Nephron progenitor cell (in vitro differentiated cells): ENCODE measurements at regions not wholly inside any gene's neighbourhood (a gene's known extent, or its start where the extent isn't known, plus 50 kb on each side); places are given as distances from the start of the nearest gene placed in this dataset.

ENCODE experiments used
- DNase-seq: peaks from one replicate; pipeline ENCODE4 v3.0.0; 2021
- H3K27ac Mint-ChIP-seq: 2 replicates; pipeline ENCODE4 v1.8.0; 2021; ENCODE audit warnings: mild to moderate bottlenecking, moderate library complexity, mixed read lengths
- H3K27me3 Mint-ChIP-seq: 2 replicates; pipeline ENCODE4 v1.8.0; 2021; ENCODE audit warnings: mild to moderate bottlenecking, low read depth, mixed read lengths; ENCODE audit not compliant: poor library complexity
- H3K36me3 Mint-ChIP-seq: 2 replicates; pipeline ENCODE4 v1.8.0; 2021; ENCODE audit warnings: low read depth, mixed read lengths
- H3K4me1 Mint-ChIP-seq: 2 replicates; pipeline ENCODE4 v1.8.0; 2021; ENCODE audit warnings: mixed read lengths
- H3K4me3 Mint-ChIP-seq: 2 replicates; pipeline ENCODE4 v1.8.0; 2021; ENCODE audit warnings: mild to moderate bottlenecking, moderate library complexity, mixed read lengths
- H3K9me3 Mint-ChIP-seq: 2 replicates; pipeline ENCODE4 v1.8.0; 2021; ENCODE audit warnings: mild to moderate bottlenecking, moderate library complexity, mixed read lengths
- TF ChIP-seq, protein P1 (sequence below): fragments of 200-600 bp; sonication (generic); IDR thresholded peaks from 2 replicates; pipeline ENCODE4 v1.5.0; 2021; ENCODE audit warnings: antibody characterized with exemption

- no peaks in the 10 kb centered on the region for H3K36me3 Mint-ChIP-seq
Measured at GRCh38 chr17:74063439-74063838, 140.0 kb upstream of the RPL38 start.

DNA sequence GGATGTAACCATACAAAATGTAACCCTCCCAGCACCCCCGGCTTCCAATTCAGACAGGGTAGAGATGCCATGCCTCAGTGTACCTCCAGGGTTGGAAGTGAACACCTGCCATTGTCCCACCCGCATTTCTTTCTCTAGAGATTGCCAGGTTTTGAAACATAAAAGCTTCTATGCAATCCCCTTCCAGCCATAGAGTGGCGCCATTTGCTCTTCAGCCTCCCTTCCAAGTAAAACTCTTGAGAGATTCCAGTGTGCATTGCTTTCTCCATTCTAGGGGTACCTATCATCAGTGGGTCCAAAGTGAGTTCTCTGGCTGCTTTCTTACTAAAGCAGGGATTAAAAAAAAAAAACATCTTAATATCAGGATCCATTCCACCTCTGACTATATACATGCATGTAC, 133.1 kb upstream of the RPL38 start:
- Mint-ChIP-seq H3K4me1 (no peaks in the 10 kb centered on the region), H3K4me3 (no peak overlapping the region), H3K9me3 (peaks cover 31% of the 10 kb centered on the region), H3K27me3 (peaks cover 16% of the 10 kb centered on the region), H3K27ac (no peak overlapping the region), H3K36me3 (no peaks in the 10 kb centered on the region)
- TF ChIP-seq, protein P1, sequence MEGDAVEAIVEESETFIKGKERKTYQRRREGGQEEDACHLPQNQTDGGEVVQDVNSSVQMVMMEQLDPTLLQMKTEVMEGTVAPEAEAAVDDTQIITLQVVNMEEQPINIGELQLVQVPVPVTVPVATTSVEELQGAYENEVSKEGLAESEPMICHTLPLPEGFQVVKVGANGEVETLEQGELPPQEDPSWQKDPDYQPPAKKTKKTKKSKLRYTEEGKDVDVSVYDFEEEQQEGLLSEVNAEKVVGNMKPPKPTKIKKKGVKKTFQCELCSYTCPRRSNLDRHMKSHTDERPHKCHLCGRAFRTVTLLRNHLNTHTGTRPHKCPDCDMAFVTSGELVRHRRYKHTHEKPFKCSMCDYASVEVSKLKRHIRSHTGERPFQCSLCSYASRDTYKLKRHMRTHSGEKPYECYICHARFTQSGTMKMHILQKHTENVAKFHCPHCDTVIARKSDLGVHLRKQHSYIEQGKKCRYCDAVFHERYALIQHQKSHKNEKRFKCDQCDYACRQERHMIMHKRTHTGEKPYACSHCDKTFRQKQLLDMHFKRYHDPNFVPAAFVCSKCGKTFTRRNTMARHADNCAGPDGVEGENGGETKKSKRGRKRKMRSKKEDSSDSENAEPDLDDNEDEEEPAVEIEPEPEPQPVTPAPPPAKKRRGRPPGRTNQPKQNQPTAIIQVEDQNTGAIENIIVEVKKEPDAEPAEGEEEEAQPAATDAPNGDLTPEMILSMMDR = no peak
- no peak for DNase-seq

More at GRCh38 chr17:74063439-74063838, 140.0 kb upstream of the RPL38 start:
- TF ChIP-seq, protein P1 = no peak
- Mint-ChIP-seq H3K27me3 (peaks cover 19% of the 10 kb centered on the region), H3K4me1 (peaks cover 11% of the 10 kb centered on the region), H3K4me3 (no peak overlapping the region), H3K27ac (no peak overlapping the region), H3K9me3 (peaks cover 3% of the 10 kb centered on the region)
- DNase-seq = no peak

- Mint-ChIP-seq H3K9me3 (peaks cover 31% of the 10 kb centered on the region), H3K27me3 (peaks cover 16% of the 10 kb centered on the region), H3K27ac (no peak overlapping the region), H3K4me1 (no peaks in the 10 kb centered on the region), H3K36me3 (no peaks in the 10 kb centered on the region), H3K4me3 (no peak overlapping the region)
- no peak for DNase-seq
- TF ChIP-seq, protein P1 = no peak
Measured at GRCh38 chr17:74070998-74071679, 132.3 kb upstream of the RPL38 start.

DNA sequence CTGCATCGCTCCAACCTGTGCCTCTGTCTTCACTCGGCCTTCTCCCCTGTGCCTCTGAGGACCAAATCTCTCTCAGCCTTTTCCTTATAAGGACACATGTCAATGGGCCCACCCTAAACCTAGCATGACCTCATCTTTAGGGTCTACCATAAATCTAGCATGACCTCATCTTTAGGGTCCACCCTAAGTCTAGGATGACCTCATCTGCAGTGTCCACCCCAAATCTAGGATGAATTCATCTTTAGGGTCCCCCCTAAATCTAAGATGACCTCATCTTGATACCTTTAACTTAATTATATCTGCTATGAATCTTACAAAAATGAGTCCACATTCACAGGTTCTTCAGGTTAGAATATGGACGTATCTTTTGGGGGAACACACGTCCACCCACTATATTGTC, 131.1 kb upstream of the RPL38 start:
- H3K4me3 Mint-ChIP-seq = no peak overlapping the region
- H3K27ac Mint-ChIP-seq = no peak overlapping the region
- no peak for DNase-seq
- TF ChIP-seq, protein P1 = no peak
- no peaks in the 10 kb centered on the region for H3K4me1 Mint-ChIP-seq
- H3K36me3 Mint-ChIP-seq = no peaks in the 10 kb centered on the region
- peaks cover 31% of the 10 kb centered on the region for H3K9me3 Mint-ChIP-seq
- H3K27me3 Mint-ChIP-seq = peaks cover 11% of the 10 kb centered on the region

GRCh38 chr17:74076446-74076845, 127.0 kb upstream of the RPL38 start:
- no peak overlapping the region for H3K27ac Mint-ChIP-seq
- H3K36me3 Mint-ChIP-seq = no peaks in the 10 kb centered on the region
- no peak for DNase-seq
- peaks cover 9% of the 10 kb centered on the region for H3K27me3 Mint-ChIP-seq
- TF ChIP-seq, protein P1 = no peak
- peaks cover 20% of the 10 kb centered on the region for H3K9me3 Mint-ChIP-seq
- H3K4me3 Mint-ChIP-seq = no peak overlapping the region
- H3K4me1 Mint-ChIP-seq = no peaks in the 10 kb centered on the region

GRCh38 chr17:74077231-74077630, 126.2 kb upstream of the RPL38 start:
- DNase-seq = no peak
- Mint-ChIP-seq H3K9me3 (peaks cover 19% of the 10 kb centered on the region), H3K4me3 (no peak overlapping the region), H3K27me3 (peaks cover 9% of the 10 kb centered on the region), H3K4me1 (no peaks in the 10 kb centered on the region), H3K27ac (no peak overlapping the region), H3K36me3 (no peaks in the 10 kb centered on the region)
- TF ChIP-seq, protein P1 = no peak
